ENCODE measurements at regions not wholly inside any gene's neighbourhood (a gene's known extent, or its start where the extent isn't known, plus 50 kb on each side); places are given as distances from the start of the nearest gene placed in this dataset.
A peak's percentile ranks its signal among the peaks of the same experiment; 100 is the strongest.

DNA sequence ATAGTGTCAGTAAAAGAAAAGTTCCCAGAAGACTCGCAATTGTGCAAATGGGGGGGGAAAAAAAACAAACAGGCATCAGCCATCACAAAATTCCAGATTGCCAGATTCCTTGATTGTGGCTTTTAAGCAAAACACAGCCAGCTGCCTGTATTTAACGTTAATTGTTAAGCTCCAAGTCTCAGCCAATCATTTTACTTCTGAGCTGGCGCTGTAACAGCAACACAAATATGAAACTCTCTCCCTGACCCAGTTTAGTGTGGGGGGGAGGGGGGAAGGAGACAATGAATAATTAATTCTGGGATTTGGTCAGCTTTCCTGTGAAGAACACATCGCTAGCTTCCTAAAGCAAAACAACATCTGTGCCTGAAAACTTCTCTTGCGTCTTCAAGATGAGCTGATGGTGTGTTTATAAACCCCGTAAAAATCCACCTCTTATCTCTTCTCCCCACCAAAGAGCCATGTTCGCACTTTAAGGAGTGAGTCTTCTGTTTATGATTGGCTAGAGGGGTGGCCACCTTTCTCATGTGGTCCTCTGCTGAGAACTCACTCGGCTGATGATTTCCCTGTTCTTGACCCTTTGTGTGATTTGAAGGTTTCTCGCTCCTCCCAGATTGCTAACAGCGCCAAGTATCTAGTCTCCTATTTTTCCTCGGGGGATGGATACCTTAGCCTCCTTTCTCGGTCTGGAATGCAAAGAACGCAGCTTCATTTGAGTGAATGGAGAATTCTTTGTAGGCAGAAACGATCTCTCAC, 160.2 kb upstream of the DAPK1 start:
- Histone ChIP-seq H3K4me1 (ENCODE audit: insufficient read depth) (peaks cover 16% of the 10 kb centered on the region), H3K4me2 (peak overlapping the region; percentile 75), H3K36me3 (ENCODE audit: insufficient read depth) (no peaks in the 10 kb centered on the region), H3K9me2 (ENCODE audit: insufficient read depth) (no peaks in the 10 kb centered on the region; the same call in 1 of the 2 replicates), H3F3A (replicated peaks; ENCODE audit: low read depth) (no peaks in the 10 kb centered on the region), H3K27ac (ENCODE audit: low read depth) (peak overlapping the region; percentile 96), H3K27me3 (ENCODE audit: insufficient read depth) (no peaks in the 10 kb centered on the region), H4K20me1 (replicated peaks; ENCODE audit: insufficient read depth) (no peaks in the 10 kb centered on the region), H3K4me3 (peak overlapping the region; percentile 49), H2AFZ (no peak overlapping the region), H3K79me2 (replicated peaks; ENCODE audit: insufficient read depth) (no peaks in the 10 kb centered on the region)
- Mint-ChIP-seq H3K36me3 (ENCODE audit: low read depth) (no peaks in the 10 kb centered on the region), H3K4me1 (peaks cover 34% of the 10 kb centered on the region), H3K9me3 (peaks cover 4% of the 10 kb centered on the region; the same call in 2 of the 3 replicates), H3K4me3 (peak overlapping the region; percentile 69), H3K27me3 (ENCODE audit: insufficient read depth, low read depth, poor library complexity) (peaks cover 5% of the 10 kb centered on the region), H3K27ac (peak overlapping the region; percentile 37)
- TF ChIP-seq POLR2AphosphoS5 (IDR thresholded peaks at IDR 0.05; ENCODE audit: low read depth) (peak; percentile 58; the same call in 1 of the 2 replicates), NANOG (IDR thresholded peaks at IDR 0.05; ENCODE audit: borderline replicate concordance) (no peak)
- TF ChIP-seq, protein P1, sequence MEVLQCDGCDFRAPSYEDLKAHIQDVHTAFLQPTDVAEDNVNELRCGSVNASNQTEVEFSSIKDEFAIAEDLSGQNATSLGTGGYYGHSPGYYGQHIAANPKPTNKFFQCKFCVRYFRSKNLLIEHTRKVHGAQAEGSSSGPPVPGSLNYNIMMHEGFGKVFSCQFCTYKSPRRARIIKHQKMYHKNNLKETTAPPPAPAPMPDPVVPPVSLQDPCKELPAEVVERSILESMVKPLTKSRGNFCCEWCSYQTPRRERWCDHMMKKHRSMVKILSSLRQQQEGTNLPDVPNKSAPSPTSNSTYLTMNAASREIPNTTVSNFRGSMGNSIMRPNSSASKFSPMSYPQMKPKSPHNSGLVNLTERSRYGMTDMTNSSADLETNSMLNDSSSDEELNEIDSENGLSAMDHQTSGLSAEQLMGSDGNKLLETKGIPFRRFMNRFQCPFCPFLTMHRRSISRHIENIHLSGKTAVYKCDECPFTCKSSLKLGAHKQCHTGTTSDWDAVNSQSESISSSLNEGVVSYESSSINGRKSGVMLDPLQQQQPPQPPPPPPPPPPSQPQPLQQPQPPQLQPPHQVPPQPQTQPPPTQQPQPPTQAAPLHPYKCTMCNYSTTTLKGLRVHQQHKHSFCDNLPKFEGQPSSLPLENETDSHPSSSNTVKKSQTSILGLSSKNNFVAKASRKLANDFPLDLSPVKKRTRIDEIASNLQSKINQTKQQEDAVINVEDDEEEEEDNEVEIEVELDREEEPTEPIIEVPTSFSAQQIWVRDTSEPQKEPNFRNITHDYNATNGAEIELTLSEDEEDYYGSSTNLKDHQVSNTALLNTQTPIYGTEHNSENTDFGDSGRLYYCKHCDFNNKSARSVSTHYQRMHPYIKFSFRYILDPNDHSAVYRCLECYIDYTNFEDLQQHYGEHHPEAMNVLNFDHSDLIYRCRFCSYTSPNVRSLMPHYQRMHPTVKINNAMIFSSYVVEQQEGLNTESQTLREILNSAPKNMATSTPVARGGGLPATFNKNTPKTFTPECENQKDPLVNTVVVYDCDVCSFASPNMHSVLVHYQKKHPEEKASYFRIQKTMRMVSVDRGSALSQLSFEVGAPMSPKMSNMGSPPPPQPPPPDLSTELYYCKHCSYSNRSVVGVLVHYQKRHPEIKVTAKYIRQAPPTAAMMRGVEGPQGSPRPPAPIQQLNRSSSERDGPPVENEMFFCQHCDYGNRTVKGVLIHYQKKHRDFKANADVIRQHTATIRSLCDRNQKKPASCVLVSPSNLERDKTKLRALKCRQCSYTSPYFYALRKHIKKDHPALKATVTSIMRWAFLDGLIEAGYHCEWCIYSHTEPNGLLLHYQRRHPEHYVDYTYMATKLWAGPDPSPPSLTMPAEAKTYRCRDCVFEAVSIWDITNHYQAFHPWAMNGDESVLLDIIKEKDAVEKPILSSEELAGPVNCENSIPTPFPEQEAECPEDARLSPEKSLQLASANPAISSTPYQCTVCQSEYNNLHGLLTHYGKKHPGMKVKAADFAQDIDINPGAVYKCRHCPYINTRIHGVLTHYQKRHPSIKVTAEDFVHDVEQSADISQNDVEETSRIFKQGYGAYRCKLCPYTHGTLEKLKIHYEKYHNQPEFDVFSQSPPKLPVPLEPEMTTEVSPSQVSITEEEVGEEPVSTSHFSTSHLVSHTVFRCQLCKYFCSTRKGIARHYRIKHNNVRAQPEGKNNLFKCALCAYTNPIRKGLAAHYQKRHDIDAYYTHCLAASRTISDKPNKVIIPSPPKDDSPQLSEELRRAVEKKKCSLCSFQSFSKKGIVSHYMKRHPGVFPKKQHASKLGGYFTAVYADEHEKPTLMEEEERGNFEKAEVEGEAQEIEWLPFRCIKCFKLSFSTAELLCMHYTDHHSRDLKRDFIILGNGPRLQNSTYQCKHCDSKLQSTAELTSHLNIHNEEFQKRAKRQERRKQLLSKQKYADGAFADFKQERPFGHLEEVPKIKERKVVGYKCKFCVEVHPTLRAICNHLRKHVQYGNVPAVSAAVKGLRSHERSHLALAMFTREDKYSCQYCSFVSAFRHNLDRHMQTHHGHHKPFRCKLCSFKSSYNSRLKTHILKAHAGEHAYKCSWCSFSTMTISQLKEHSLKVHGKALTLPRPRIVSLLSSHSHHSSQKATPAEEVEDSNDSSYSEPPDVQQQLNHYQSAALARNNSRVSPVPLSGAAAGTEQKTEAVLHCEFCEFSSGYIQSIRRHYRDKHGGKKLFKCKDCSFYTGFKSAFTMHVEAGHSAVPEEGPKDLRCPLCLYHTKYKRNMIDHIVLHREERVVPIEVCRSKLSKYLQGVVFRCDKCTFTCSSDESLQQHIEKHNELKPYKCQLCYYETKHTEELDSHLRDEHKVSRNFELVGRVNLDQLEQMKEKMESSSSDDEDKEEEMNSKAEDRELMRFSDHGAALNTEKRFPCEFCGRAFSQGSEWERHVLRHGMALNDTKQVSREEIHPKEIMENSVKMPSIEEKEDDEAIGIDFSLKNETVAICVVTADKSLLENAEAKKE (CRISPR knock-in tag; IDR thresholded peaks at IDR 0.05), result no peak
- DNase-seq (ENCODE audit: low spot score), result peak; percentile 94
- ATAC-seq, result peak; percentile 86
